Smooth muscle cell (in vitro differentiated cells): ENCODE measurements at regions not wholly inside any gene's neighbourhood (a gene's known extent, or its start where the extent isn't known, plus 50 kb on each side); places are given as distances from the start of the nearest gene placed in this dataset.
"Not testable (repeated sequence)": the region's sequence is repeated elsewhere in the genome, so short reads cannot be mapped to it uniquely, and the experiment has no call there.

ENCODE experiments used
- DNase-seq: peaks from one replicate; lab custom pipeline; 2025; ENCODE audit not compliant: unreplicated experiment; lab: John Stamatoyannopoulos, UW
- H2AFZ ChIP-seq: fragments of 200-600 bp; sonication (generic); 2 replicates; pipeline ENCODE4 v1.6.0; 2016; ENCODE audit warnings: antibody characterized with exemption, low read depth, mild to moderate bottlenecking
- H3F3A ChIP-seq: fragments of 200-600 bp; sonication (generic); 2 replicates; pipeline ENCODE4 v1.6.0; 2017; ENCODE audit warnings: antibody characterized with exemption, low read depth
- H3K27ac ChIP-seq: fragments of 200-600 bp; sonication (generic); 2 replicates; pipeline ENCODE4 v1.5.1; 2016; ENCODE audit warnings: low read depth, mild to moderate bottlenecking
- H3K27me3 ChIP-seq: fragments of 200-600 bp; sonication (generic); 2 replicates; pipeline ENCODE4 v1.6.1; 2016; ENCODE audit warnings: low read depth, mild to moderate bottlenecking
- H3K36me3 ChIP-seq: fragments of 200-600 bp; sonication (generic); 2 replicates; pipeline ENCODE4 v1.5.1; 2016; ENCODE audit warnings: low read depth
- H3K4me1 ChIP-seq: fragments of 200-600 bp; sonication (generic); 2 replicates; pipeline ENCODE4 v1.5.1; 2016; ENCODE audit warnings: low read depth
- H3K4me2 ChIP-seq: fragments of 200-600 bp; sonication (generic); 2 replicates; pipeline ENCODE4 v1.6.0; 2016; ENCODE audit warnings: mild to moderate bottlenecking
- H3K4me3 ChIP-seq: fragments of 200-600 bp; sonication (generic); 2 replicates; pipeline ENCODE4 v1.5.1; 2016; ENCODE audit warnings: mild to moderate bottlenecking
- H3K79me2 ChIP-seq: fragments of 200-600 bp; sonication (generic); 2 replicates; pipeline ENCODE4 v1.6.0; 2016; ENCODE audit warnings: low read depth, mild to moderate bottlenecking
- H3K9ac ChIP-seq: fragments of 200-600 bp; sonication (generic); 2 replicates; pipeline ENCODE4 v1.6.0; 2016; ENCODE audit warnings: low read depth
- H3K9me3 ChIP-seq: fragments of 200-600 bp; sonication (generic); replicated peaks from 2 replicates; pipeline ENCODE4 v1.5.1; 2016; ENCODE audit warnings: low read depth
- H4K20me1 ChIP-seq: fragments of 200-600 bp; sonication (generic); 2 replicates; pipeline ENCODE4 v1.6.0; 2016; ENCODE audit warnings: low read depth
- WGBS: methylation state at CpG from one replicate; pipeline ENCODE4 v1.1.7; 2016; ENCODE audit warnings: low lambda C conversion rate; 5-methylcytosine and 5-hydroxymethylcytosine counted together
- TF ChIP-seq, protein P1 (sequence below): fragments of 200-600 bp; sonication (generic); IDR thresholded peaks from 2 replicates; pipeline ENCODE4 v1.5.1; 2017; ENCODE audit warnings: borderline replicate concordance, mild to moderate bottlenecking, antibody characterized with exemption; ENCODE audit not compliant: insufficient read depth, poor library complexity, severe bottlenecking

DNA sequence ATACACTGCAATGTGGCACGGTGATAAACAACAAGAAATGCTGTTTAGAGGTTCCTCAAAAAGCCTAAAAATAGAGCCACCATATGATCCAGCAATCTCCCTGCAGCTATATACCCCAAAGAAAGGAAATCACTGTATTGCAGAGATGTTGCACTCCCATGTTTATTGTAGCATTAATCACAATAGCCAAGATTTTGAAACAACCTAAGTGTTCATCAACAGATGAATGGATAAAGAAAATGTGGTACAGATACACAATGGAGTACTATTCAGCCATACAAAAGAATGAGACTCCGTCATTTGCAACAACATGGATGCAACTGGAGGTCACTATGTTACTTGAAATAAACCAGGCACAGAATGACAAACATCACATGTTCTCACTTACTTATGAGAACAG lies 365.8 kb upstream of the DIPK2B start:
- Histone ChIP-seq H3K4me3 (no peak overlapping the region), H3K27me3 (no peaks in the 10 kb centered on the region), H3K4me1 (no peaks in the 10 kb centered on the region), H4K20me1 (no peaks in the 10 kb centered on the region), H3K79me2 (no peaks in the 10 kb centered on the region), H3K4me2 (no peak overlapping the region), H3F3A (no peaks in the 10 kb centered on the region), H3K9ac (no peak overlapping the region), H2AFZ (no peak overlapping the region), H3K9me3 (no peaks in the 10 kb centered on the region), H3K36me3 (no peaks in the 10 kb centered on the region), H3K27ac (no peak overlapping the region)
- WGBS: 69% methylated on average over 2 of the region's 2 CpGs
- DNase-seq: no peak
- TF ChIP-seq, protein P1, sequence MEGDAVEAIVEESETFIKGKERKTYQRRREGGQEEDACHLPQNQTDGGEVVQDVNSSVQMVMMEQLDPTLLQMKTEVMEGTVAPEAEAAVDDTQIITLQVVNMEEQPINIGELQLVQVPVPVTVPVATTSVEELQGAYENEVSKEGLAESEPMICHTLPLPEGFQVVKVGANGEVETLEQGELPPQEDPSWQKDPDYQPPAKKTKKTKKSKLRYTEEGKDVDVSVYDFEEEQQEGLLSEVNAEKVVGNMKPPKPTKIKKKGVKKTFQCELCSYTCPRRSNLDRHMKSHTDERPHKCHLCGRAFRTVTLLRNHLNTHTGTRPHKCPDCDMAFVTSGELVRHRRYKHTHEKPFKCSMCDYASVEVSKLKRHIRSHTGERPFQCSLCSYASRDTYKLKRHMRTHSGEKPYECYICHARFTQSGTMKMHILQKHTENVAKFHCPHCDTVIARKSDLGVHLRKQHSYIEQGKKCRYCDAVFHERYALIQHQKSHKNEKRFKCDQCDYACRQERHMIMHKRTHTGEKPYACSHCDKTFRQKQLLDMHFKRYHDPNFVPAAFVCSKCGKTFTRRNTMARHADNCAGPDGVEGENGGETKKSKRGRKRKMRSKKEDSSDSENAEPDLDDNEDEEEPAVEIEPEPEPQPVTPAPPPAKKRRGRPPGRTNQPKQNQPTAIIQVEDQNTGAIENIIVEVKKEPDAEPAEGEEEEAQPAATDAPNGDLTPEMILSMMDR: no peak

DNA sequence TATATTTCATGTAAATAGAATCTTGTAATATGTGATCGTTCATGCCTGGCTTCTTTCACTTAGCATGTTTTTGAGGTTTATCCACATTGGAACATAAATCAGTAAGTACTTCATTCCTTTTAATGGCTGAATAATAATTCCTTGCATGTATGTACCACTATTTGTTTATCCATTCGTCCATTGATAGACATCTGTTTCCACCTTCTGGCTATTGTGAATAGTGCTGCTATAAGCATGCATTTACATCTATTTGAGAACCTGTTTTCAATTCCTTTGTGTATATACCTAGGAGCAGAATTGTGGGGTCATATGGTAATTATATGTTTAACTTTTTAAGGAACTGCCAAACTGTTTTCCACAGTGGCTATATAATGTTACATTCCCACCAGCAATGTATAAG lies 356.7 kb upstream of the DIPK2B start:
- Histone ChIP-seq H3K27me3 (no peaks in the 10 kb centered on the region), H3K27ac (no peak overlapping the region), H3K9ac (no peak overlapping the region), H3K4me3 (no peak overlapping the region), H3F3A (no peaks in the 10 kb centered on the region), H3K79me2 (no peaks in the 10 kb centered on the region), H3K36me3 (no peaks in the 10 kb centered on the region), H4K20me1 (no peaks in the 10 kb centered on the region), H3K4me1 (no peaks in the 10 kb centered on the region), H3K4me2 (no peak overlapping the region), H2AFZ (no peak overlapping the region), H3K9me3 (peaks cover 4% of the 10 kb centered on the region)
- DNase-seq: no peak
- 54% methylated on average over 2 of the region's 2 CpGs for WGBS
- TF ChIP-seq, protein P1: no peak

DNA sequence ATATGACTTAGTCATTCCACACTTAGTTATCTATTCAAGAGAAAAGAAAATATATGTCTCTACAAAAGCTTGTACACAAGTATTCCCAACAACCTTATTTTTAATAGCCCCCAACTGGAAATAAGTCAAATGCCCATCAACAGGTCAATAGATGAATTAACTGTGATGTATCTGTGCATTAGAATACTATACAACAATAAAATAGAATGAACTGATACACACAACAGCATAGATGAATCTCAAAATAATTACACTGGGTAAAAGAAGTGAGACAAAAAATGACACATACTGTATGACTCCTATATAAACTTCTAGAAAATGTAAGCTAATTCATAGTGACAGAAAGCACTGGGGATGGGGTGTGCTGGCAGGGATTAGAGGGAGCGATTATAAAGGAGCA lies 354.1 kb upstream of the DIPK2B start:
- TF ChIP-seq, protein P1: no peak
- 68% methylated on average over 1 of the region's 1 CpG for WGBS

DNA sequence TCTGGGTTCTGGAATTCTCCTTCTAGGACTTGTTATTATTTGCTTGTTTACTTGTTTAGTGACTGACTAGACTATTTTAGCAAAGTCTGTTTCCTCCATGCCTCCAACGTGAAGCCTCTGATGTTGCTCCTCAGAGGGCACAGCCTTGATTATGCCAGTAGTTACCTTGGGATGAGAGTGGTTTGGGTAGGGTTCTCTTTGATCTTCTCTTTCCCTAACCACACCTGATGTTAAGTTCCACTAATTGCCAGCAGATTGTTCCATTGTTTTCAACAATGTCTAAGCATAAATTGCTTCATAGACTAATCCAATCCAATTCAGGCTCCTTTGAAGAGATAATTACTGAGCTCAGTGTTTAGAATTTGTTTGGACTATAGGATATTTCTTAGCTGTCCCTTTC lies 352.7 kb upstream of the DIPK2B start:
- Histone ChIP-seq H3K27ac (no peak overlapping the region), H3K4me2 (no peak overlapping the region), H3K79me2 (no peaks in the 10 kb centered on the region), H3K27me3 (no peaks in the 10 kb centered on the region), H3K4me1 (no peaks in the 10 kb centered on the region), H3K9me3 (peaks cover 4% of the 10 kb centered on the region), H3K36me3 (no peaks in the 10 kb centered on the region), H2AFZ (no peak overlapping the region), H3K4me3 (no peak overlapping the region), H3K9ac (no peak overlapping the region), H4K20me1 (no peaks in the 10 kb centered on the region), H3F3A (no peaks in the 10 kb centered on the region)
- DNase-seq: no peak
- TF ChIP-seq, protein P1: no peak
- WGBS: 57% methylated on average over 1 of the region's 1 CpG

More for the DNA sequence above, 354.1 kb upstream of the DIPK2B start:
- Histone ChIP-seq H3K27ac (no peak overlapping the region), H2AFZ (no peak overlapping the region), H3K36me3 (no peaks in the 10 kb centered on the region), H3K4me2 (no peak overlapping the region), H3K27me3 (no peaks in the 10 kb centered on the region), H3K79me2 (no peaks in the 10 kb centered on the region), H3K9me3 (peaks cover 4% of the 10 kb centered on the region), H3F3A (no peaks in the 10 kb centered on the region), H4K20me1 (no peaks in the 10 kb centered on the region), H3K4me3 (no peak overlapping the region), H3K4me1 (no peaks in the 10 kb centered on the region), H3K9ac (no peak overlapping the region)
- no peak for DNase-seq

DNA sequence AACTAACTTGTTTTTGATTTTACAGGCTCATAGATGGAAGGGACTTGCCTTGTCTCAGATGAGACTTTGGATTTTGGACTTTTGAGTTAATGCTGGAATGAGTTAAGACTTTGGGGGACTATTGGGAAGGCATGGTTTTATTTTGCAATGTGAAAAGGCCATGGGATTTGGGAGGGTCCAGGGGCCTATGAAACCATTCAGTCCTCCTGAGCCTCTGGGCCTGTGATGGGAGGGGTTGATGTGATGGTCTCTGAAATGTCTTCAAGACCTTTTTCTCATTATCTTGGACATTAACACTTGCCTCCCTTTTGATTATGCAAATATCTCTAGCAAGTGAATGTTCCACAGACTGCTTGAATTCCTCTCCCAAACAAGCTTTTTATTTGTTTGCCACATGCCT lies 346.0 kb upstream of the DIPK2B start:
- H3K9me3 ChIP-seq, H3K9ac ChIP-seq, H4K20me1 ChIP-seq, H3K4me1 ChIP-seq, H3F3A ChIP-seq, DNase-seq, H2AFZ ChIP-seq, H3K36me3 ChIP-seq, H3K27ac ChIP-seq, H3K79me2 ChIP-seq, H3K4me2 ChIP-seq, H3K27me3 ChIP-seq, H3K4me3 ChIP-seq: not testable (repeated sequence)
